Activated CD4-positive, alpha-beta T cell treated with anti-CD3 and anti-CD28 coated beads, Interleukin-10, Interleukin-2, amounts not matched to agents 100 ng/mL and 50 ng/mL, durations not matched to agents 16 hours and 8 hours (primary cell): ENCODE measurements at regions not wholly inside any gene's neighbourhood (a gene's known extent, or its start where the extent isn't known, plus 50 kb on each side); places are given as distances from the start of the nearest gene placed in this dataset.
"Not testable (repeated sequence)": the region's sequence is repeated elsewhere in the genome, so short reads cannot be mapped to it uniquely, and the experiment has no call there.

Experiments used
- DNase-seq: peaks from one replicate; pipeline ENCODE4 v3.0.0-alpha.2; 2020

DNA sequence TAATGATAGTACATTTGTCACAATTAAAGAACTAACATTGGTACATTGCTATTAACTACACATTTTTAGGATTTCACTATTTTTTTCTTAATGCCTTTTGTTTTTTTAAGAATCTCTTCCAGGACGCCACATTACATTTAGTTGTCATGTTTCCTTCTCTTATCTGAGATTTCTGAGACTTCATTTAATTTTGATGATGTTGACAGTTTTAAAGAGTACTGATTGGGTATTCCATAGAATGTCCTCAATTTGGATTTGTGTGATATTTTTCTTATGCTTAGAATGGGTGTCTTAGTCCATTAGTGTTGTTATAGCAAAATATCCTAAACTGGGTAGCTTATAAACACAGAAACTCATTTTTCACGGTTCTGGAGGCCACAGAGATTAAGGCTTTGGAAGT, 1095.5 kb upstream of the LCORL start:
- DNase-seq, result no peak

DNA sequence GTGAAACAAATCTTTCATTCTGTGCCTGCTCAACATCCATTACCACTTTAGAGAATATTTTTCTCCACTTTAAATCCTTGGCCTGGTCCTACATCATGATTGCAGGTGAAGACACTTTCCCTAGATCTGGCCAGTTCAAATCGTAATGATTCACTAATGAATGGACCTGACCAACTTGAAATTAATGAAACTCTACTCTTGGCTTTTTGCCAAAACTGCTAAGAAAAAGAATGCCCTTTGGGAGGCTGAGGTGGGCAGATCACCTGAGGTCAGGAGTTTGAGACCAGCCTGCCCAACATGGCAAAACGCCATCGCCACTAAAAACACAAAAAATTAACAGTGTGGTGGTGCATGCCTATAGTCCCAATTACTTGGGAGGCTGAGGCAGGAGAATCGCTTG, 1082.6 kb upstream of the LCORL start:
- DNase-seq, result no peak

DNA sequence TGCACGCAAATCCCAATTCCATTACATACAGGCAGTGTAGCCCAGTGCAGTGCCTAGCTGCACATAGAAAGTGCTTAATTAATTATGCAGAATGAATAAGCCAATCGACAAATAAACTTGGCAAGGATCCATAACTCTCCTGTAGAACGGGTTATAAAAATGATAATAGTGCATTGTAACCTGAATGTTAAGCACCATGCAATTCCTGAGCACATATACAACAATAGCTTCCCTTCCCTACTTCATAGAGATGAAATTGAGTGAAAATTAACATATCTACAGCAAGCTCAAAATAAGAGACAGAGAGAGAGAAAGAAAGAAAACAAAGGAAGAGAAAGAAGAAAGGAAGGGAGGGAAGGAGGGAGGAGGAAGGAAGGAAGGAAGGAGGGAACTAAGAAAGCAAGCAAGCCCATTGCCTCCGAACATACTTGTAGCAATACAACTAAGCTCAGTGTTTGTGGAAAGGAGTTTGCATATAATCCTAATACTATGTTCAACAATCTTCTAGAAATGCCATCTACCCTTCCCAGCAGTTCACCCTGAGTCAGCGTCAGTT, 1074.0 kb upstream of the LCORL start:
- DNase-seq, result no peak

DNA sequence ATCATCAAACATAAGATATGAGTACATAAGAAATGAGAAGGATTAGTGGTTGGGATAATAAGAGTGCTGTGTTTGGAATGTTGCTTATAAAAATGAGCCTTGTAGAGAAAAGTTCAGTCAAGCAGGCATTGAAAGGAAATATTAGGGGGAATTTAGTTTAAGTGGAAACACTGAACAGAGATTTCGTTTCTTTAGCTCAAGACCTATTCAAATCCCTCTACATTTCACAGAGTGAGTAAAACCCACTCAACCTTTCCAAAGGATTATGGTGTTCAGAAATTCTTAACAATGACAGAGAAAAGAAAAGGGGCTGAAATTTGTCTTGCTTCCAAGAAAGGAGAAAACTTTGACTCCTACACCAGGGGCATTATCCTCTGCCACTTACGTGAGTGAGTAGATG, 1072.4 kb upstream of the LCORL start:
- DNase-seq, result no peak

DNA sequence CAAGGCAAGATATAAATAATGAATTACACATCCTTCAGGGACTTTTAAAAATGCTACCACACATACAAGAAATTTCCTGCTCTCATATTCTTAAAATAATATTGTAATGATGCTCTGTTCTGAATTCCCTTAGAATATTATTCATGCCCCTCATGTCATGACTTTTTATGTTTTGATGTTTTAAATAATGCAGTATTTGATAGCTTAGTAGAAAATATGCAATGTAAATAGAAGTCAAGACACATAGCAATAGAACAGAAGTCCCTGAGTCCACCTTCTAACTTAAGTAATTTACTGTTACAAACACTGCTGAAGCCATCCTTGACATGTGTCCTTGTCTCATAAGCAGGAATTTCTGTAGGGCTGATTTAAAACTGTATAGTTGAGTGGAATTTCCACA, 1071.2 kb upstream of the LCORL start:
- DNase-seq, result no peak

DNA sequence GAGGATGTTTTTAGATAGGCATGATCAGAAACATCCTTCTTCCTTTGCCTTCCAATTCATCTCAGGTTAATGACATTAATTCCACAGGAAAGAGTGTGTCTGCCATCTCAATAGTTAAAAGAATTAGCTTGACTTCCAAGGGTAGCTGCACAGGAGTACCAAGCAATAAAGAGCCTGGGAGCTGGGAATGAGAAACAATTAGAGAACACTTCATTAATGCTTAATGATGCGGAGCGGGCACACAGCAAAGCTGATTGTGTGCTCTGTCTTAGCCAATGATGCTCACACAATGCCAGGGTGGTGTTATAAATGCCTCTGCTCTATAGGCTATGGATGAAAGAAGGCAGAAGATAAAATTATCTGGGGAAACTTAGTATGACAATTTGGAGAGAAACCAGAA, 1052.5 kb upstream of the LCORL start:
- DNase-seq, result no peak

DNA sequence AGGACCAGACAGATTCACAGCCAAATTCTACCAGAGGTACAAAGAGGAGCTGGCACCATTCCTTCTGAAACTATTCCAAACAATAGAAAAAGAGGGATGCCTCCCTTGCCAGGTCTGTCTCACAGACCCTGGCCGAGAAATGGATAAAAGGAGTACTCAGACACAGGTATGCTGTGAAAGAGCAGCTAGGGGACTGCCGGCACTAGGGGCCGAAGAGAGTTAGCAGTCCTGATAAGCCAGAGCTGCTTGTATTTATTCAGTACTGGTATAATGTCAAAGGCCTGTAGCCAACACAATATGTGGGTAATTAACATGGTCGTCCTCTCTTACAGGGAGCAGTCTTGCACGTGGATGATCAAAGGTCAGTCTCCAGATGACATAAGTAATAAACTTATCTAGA, 1042.1 kb upstream of the LCORL start:
- DNase-seq, result no peak

DNA sequence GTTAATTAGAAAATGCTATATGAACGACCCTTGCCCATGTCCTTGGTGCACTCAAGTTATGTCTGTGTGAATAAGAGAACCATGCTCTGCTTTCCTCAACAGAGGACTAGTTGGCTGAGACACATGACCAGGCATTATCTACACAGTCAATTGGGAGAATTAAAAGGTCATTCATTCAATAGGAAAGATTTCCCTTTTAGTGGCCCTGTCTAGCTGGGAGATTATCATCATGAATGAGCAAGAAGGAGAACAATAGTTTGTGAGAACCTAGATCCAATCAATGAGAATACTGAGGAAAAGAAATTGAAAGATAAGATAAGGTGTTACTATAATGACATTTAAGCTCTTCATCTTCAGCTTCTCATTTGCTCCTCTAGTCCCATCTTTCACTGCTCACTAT, 1033.4 kb upstream of the LCORL start:
- DNase-seq, result no peak

DNA sequence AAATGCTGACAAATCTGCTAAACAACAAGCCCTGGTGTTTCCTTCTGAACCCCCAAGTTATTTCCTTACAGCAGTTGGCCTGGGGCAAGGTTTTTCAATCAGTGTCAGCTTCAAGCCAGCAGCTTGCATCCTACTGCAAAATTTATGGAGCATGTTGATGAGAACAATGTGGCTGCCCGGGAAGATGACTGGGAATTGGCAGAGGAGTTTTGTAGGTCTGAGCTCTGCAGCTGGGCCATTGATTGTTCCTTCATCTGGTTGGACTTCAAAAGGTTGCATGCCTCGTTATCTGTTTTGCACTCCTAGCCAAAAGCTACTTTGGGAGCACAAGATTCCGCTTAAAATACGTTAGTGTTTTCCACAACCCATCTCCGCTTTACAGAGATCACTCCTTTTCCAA, 1030.3 kb upstream of the LCORL start:
- DNase-seq, result no peak

DNA sequence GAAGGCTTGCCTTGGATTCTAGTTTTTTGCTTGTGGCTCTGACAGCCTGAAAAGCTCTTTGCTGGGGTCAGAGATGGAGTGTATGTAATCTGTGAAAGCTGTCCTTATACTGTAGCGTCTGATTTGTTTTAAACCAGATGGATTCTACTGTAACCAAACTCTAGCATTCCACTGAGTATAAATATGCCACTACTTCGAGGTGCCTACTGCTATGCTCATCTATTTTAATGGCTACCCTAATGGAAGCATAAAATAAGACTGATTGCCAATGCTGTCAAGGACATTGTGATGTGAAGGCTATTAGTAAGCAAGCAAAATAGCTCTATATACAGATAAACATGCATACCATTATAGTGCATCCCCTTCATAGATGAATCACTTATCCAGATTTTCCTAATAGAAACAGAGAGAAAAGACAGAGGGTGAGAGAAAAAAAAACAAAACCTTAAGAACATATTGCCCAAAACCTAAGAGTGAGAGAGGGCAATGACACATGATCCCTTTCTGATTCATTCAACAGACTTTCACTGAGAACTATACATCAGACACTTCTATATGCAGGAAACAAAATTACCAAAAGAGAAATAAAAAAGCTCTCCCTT, 1025.8 kb upstream of the LCORL start:
- no peak for DNase-seq

DNA sequence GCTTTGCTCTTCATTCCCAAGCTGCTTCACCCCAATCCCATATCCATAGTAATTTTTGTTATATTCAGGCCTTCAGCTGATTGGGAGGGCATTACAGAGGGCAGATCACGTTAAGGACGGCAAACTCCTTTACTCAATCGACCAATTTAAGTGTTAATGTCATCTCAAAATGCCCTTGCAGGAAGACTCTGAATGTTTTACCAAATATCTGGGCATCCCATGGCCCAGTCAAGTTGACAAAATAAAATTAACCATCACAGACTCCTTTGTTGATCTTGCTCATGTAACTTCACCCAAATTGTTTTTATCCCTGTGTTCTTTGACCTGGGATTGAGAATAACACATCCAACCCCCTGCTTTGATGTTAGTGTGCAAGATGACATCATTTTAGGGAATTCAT, 1018.3 kb upstream of the LCORL start:
- DNase-seq, result no peak

DNA sequence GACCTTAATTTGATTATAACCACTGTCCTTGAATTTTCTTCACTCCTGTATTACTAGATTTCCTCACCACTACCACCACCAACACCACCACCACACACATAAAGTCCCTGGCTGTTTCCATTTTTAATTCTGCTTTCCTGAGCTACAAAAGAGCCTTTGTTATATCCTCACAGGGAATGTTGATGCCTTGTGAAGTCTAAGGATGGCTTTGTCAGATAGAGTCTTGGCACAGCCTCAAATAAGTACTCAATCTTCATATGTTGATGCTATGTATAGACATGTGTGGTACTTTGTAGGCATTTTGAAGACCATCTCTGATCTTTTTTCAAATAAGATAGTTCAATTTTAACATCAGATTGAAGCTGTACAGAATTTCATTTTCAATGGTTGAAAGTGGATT, 1016.7 kb upstream of the LCORL start:
- no peak for DNase-seq

DNA sequence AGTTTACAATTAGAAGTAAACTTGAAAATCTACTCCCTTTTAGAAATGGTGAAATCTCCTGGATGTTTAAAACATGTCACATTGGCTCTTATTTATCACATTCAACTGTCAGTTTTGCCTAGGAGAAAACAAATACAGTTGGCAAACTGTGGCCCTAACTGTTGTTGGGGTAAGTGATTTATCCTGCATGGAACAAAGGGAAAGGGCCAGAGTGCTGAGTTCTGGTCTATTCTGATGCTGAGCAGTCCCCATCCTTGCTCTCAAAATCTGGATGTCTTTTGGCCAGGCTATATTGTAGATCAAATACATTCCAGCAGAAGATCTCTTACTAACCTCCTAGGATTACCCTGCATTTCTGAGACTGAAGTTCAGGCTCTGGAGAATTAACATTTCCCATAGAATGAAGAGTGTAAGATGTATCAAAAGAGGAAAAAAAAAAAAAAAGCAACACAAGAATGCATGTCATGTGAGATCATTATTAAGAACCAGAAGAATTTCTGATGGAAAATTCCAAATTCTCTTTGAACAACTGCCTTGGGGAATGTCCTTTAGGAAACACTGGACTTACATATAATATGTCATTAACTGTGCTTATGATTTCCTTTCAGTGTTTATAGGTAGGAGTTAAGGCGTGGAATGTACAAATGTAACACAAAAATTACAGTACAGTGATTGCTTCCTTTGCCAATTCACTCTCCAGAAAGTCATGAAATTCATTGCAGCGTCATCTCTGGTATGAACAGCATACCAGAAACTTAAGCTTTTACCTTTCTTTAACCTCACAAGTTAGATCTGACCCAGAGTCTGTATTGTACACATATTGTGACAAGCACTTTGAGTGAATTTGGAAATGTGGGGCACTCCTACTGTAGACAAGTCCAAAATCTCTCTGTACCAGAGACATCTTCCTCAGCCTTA, 1012.5 kb upstream of the LCORL start:
- no peak for DNase-seq

DNA sequence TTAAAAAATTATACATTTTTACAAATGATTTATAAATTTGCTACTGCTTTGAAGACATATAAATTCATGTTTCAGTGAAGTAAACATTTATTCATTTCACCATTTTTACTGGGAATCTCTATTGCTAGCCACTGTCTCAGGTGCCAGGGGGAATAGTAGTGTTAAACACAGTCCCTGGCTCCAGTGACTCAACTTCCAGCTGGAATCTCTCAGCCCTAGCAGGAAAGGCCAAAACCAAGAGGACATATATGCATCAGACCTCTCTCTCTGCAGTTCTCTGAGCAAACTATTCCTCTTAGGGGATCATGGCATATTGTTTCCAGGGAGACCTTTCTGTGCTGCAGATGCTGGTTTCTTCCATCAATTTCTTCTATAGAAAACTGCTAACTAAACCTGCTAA, 1009.0 kb upstream of the LCORL start:
- no peak for DNase-seq

DNA sequence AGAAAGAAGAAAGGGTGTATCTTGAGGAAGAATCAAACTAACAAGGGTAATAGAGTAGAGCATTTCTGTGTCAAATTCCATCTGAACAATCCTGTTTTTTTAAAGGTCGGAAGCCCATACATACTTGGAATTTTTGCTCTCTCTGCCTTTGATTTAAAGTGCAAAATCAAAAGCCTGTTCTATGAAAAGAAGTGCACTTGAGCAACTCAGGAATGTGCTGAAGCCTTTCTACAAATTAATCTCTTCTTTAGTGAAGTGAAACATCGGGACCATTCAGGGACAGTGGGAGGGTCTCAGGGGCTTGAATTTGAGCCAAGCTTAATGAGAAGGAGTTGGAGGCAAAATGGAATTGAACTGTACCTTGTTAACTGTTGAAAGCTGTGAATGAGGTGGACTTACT, 1008.5 kb upstream of the LCORL start:
- DNase-seq, result no peak

DNA sequence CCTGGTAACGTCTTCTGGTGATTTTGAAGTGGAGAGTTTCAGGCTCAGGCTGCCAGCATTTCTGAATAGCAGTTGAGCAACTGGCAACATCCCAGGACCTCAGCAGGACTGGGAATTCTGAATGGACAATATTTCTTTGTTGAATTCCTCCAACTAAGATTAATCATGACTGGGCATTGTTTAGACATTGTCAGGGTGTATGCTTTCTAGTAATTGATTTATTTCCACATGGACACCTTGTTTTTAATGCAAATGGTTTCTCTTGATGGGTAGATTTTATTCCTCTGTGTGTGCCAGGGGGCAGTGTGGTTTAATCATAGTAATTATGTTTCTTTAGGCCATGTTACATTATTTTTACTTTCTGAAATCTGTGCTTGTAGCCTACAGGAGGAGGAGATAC, 1004.7 kb upstream of the LCORL start:
- DNase-seq, result no peak

DNA sequence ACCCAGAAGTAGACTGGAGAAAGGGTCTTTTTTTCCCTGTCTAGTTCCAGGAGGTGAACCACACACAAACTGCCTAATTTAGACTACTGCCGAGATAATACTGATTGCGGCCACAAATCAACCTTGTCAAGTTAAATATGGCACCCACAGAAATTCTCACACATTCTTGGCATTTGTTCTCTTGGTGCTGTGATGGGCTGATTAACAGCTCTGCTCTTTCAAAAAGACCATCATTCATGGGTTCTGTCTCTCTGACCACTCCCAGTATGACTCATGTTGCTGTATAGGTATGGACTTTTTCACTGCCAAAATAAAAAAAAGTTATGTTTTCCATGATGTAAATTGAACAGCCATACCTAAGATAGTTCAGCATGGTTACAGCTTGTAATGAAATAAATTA, 1003.5 kb upstream of the LCORL start:
- DNase-seq, result no peak

DNA sequence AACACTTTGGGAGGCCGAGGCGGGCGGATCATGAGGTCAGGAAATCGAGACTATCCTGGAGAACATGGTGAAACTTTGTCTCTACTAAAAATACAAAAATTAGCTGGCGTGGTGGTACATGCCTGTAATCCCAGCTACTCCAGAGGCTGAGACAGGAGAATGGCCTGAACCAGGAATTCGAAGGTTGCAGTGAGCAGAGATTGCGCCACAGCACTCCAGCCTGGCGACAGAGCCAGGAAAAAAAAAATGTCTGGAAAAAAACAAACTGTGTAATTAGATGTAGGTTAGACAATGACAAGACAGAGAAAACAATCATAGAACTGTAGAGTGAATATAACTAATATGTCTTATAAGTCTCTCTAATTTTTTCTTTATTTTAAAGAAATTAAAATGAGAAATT, 1002.5 kb upstream of the LCORL start:
- no peak for DNase-seq

DNA sequence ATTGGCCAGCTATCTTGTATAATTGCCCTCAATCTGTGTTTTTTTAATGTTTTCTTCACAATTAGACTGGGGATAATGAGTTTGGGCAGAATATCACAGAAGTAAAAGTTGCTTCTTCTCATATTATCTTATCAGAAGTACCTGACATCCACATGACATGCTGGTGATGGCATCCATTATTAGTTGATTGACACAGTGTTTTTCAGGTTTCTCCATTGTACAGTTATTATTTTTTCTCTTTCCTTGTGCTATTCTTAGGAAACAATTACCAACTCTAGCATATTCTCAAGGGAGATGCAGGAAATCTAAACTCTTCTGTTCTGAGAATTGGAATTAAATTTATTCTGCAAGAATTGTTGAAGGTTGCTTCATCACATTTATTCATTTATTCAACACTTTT, 1000.1 kb upstream of the LCORL start:
- DNase-seq, result no peak

DNA sequence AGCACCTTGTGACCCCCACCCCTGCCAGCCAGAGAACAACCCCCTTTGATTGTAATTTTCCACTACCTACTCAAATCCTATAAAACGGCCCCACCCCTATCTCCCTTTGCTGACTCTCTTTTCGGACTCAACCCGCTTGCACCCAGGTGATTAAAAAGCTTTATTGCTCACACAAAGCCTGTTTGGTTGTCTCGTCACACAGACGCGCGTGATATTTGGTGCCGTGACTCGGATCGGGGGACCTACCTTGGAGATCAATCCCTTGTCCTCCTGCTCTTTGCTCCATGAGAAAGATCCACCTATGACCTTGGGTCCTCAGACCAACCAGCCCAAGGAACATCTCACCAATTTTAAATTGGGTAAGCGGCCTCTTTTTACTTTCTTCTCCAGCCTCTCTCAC, 995.0 kb upstream of the LCORL start:
- not testable (repeated sequence) for DNase-seq

DNA sequence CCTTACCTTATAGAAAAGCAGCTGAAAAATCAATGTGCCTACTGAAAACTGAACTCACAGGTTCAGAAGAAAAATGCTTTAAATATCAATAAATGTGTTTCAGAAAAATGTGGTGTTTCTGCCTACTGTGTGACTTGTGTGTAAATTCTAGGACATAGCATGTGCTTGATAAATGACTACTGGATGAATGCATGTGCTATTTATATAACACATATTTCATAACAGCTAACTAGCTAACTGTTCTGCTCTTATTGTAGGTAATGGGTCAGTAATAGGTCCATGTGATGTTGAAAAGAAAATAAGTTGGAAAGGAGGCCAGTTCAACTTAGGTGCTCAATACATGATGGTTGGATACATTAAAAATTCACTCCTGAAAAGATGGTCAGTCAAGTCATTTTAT, 993.0 kb upstream of the LCORL start:
- no peak for DNase-seq

DNA sequence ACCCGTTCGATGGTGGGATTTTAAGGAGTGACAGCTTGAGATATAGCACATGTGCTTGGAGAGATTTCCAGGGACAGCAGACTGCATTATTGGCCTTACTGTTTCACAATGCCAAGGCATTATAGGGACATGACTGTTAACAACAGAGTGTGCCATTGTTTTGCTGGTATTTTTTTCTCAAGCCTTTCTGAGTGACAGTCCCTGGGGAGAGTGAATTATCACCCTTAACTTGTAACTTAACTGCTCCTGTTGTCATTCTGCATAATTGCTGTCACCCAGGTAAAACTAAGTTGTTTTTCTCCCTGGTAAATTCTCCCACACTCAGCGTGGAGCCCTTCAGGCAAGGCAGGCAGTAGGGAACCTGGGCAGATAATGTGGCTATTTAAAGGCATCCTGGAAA, 989.2 kb upstream of the LCORL start:
- no peak for DNase-seq

DNA sequence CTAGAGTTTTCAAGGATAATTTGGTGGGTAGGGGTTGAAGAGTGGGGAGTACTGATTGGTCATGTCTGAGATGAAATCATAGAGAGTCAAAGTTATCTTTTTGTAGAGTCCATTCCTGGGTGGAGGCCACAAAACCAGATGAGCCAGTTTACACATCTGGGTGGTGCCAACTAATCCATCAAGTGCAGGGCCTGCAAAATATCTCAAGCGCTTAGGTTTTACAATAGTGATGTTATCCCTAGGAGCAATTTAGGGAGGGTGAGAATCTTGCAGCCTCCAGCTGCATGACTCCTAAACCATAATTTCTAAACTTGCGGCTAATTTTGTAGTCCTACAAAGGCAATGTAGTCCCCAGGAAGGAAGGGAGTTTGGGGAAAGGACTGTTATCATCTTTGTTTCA, 988.3 kb upstream of the LCORL start:
- DNase-seq, result no peak

DNA sequence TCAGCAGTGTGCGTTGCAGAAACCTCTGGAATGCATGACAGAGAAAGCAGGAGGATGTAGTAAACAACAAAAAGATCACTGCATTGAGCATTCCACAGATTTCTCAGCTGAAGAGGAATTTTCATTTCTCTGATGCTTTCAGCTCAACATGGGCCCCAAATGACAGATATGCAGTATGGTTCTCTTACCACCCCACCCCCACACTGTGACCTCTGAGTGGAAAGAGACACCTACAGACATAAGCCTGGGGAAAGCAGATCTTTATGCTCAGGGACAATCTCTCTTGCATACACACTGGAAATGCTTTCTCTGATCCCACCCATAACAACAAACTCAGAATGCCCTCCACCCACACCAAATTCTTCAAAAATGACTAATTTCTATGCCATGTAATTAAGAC, 983.7 kb upstream of the LCORL start:
- no peak for DNase-seq

DNA sequence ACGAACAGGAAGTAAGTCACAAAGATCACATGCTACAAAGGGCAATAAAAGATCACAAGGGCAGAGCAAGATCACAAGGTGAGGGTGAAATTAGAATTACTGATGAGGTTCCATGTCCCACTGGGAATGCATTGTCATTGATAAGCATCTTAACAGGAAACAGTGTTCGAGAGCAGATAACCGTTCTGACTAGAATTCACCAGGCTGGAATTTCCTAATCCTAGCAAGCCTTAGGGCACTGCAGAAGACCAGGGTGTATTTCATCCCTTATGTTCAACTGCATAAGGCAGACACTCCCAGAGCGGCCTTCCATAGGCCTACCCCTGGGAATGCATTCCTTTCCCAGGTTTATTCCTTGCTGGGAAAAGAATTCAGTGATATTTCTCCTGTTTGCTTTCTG, 980.6 kb upstream of the LCORL start:
- DNase-seq, result no peak
